H9 (cell line): ENCODE measurements at regions not wholly inside any gene's neighbourhood (a gene's known extent, or its start where the extent isn't known, plus 50 kb on each side); places are given as distances from the start of the nearest gene placed in this dataset.

ENCODE experiments used
- DNase-seq: peaks from one replicate; pipeline ENCODE4 v3.0.0-alpha.2; 2017
- H2AFZ ChIP-seq: one replicate; pipeline ENCODE4 v1.6.1; 2013; ENCODE audit warnings: mild to moderate bottlenecking, low read length, control low read depth, moderate library complexity
- H2AK5ac ChIP-seq: 2 replicates; pipeline ENCODE4 v1.6.1; 2013; ENCODE audit warnings: low read length, control low read depth, mixed read lengths; ENCODE audit not compliant: insufficient read length
- H2BK120ac ChIP-seq: one replicate; pipeline ENCODE4 v1.6.1; 2013; ENCODE audit warnings: low read depth, mild to moderate bottlenecking, low read length, control low read depth, inconsistent platforms; ENCODE audit not compliant: poor library complexity, severe bottlenecking
- H2BK12ac ChIP-seq: 2 replicates; pipeline ENCODE4 v1.6.1; 2013; ENCODE audit warnings: low read length, control low read depth, mixed read lengths, low read depth; ENCODE audit not compliant: insufficient read length
- H2BK15ac ChIP-seq: 2 replicates; pipeline ENCODE4 v1.6.1; 2013; ENCODE audit warnings: low read depth, low read length, control low read depth
- H2BK20ac ChIP-seq: one replicate; pipeline ENCODE4 v1.6.1; 2013; ENCODE audit warnings: low read depth, mild to moderate bottlenecking, low read length, control low read depth, inconsistent platforms; ENCODE audit not compliant: poor library complexity, severe bottlenecking
- H2BK5ac ChIP-seq: 2 replicates; pipeline ENCODE4 v1.6.1; 2013; ENCODE audit warnings: low read length, control low read depth, mixed read lengths; ENCODE audit not compliant: insufficient read length
- H3K14ac ChIP-seq: 2 replicates; pipeline ENCODE4 v1.6.1; 2013; ENCODE audit warnings: low read length, control low read depth; ENCODE audit not compliant: insufficient read depth
- H3K18ac ChIP-seq: 2 replicates; pipeline ENCODE4 v1.6.1; 2013; ENCODE audit warnings: low read depth, mild to moderate bottlenecking, mixed read lengths, low read length, control low read depth; ENCODE audit not compliant: insufficient read length
- H3K23ac ChIP-seq: 2 replicates; pipeline ENCODE4 v1.6.1; 2013; ENCODE audit warnings: low read length, control low read depth, mixed read lengths, low read depth; ENCODE audit not compliant: insufficient read length
- H3K23me2 ChIP-seq: 2 replicates; pipeline ENCODE4 v1.6.1; 2013; ENCODE audit warnings: low read depth, mild to moderate bottlenecking, mixed read lengths, low read length, control low read depth; ENCODE audit not compliant: insufficient read length, poor library complexity, severe bottlenecking
- H3K27ac ChIP-seq: 2 replicates; pipeline ENCODE4 v1.5.1; 2013; ENCODE audit warnings: low read length, control low read depth, mixed read lengths, low read depth; ENCODE audit not compliant: insufficient read length
- H3K27me3 ChIP-seq: 2 replicates; pipeline ENCODE4 v1.6.1; 2013; ENCODE audit warnings: low read length, control low read depth, inconsistent platforms; ENCODE audit not compliant: insufficient read depth
- H3K4ac ChIP-seq: 2 replicates; pipeline ENCODE4 v1.6.1; 2013; ENCODE audit warnings: low read depth, mild to moderate bottlenecking, control low read depth, inconsistent platforms, low read length, moderate library complexity
- H3K4me1 ChIP-seq: 2 replicates; pipeline ENCODE4 v1.6.1; 2013; ENCODE audit warnings: low read length, control low read depth, inconsistent platforms; ENCODE audit not compliant: insufficient read depth
- H3K4me2 ChIP-seq: 2 replicates; pipeline ENCODE4 v1.6.1; 2013; ENCODE audit warnings: low read length, control low read depth, mixed read lengths; ENCODE audit not compliant: insufficient read length, insufficient read depth
- H3K56ac ChIP-seq: 2 replicates; pipeline ENCODE4 v1.6.1; 2013; ENCODE audit warnings: low read depth, mild to moderate bottlenecking, mixed read lengths, low read length, control low read depth; ENCODE audit not compliant: insufficient read length
- H3K79me1 ChIP-seq: 2 replicates; pipeline ENCODE4 v1.6.1; 2013; ENCODE audit warnings: low read depth, mild to moderate bottlenecking, moderate library complexity, low read length, control low read depth, inconsistent platforms; ENCODE audit not compliant: insufficient read depth, poor library complexity, severe bottlenecking
- H3K79me2 ChIP-seq: 2 replicates; pipeline ENCODE4 v1.6.1; 2013; ENCODE audit warnings: low read length, control low read depth, inconsistent platforms; ENCODE audit not compliant: insufficient read depth
- H3K9ac ChIP-seq: 2 replicates; pipeline ENCODE4 v1.6.1; 2013; ENCODE audit warnings: low read length, control low read depth, mixed read lengths; ENCODE audit not compliant: insufficient read length; ENCODE audit errors: extremely low read depth
- H3K9me3 ChIP-seq: one replicate; pipeline ENCODE4 v1.6.1; 2013; ENCODE audit warnings: low read depth, low read length, inconsistent platforms; ENCODE audit not compliant: control insufficient read depth
- H3T11ph ChIP-seq: one replicate; pipeline ENCODE4 v1.6.1; 2013; ENCODE audit warnings: mild to moderate bottlenecking, low read length, control low read depth, inconsistent platforms
- H4K20me1 ChIP-seq: one replicate; pipeline ENCODE4 v1.6.1; 2013; ENCODE audit not compliant: control insufficient read depth, insufficient read length, insufficient read depth
- H4K5ac ChIP-seq: 2 replicates; pipeline ENCODE4 v1.6.1; 2013; ENCODE audit warnings: low read depth, mild to moderate bottlenecking, mixed read lengths, low read length, control low read depth; ENCODE audit not compliant: insufficient read length
- H4K8ac ChIP-seq: replicated peaks from 2 replicates; pipeline ENCODE4 v1.6.1; 2013; ENCODE audit warnings: low read length, control low read depth, mixed read lengths, low read depth; ENCODE audit not compliant: insufficient read length
- H4K91ac ChIP-seq: 2 replicates; pipeline ENCODE4 v1.6.1; 2013; ENCODE audit warnings: low read depth, mild to moderate bottlenecking, moderate library complexity, mixed read lengths, low read length, control low read depth; ENCODE audit not compliant: insufficient read length
- H3K27ac Mint-ChIP-seq, 3 experiments: 2 replicates in 2 of 3; 3 replicates in 1 of 3; pipeline ENCODE4 v1.8.0; 2020 to 2021; ENCODE audit warnings: mixed read lengths in 3 of 3, mild to moderate bottlenecking in 1 of 3, moderate library complexity in 1 of 3
- H3K27me3 Mint-ChIP-seq: 2 replicates; pipeline ENCODE4 v1.8.0; 2021; ENCODE audit warnings: low read depth, mild to moderate bottlenecking, moderate library complexity, mixed read lengths
- H3K36me3 Mint-ChIP-seq, 3 experiments: 2 replicates in 2 of 3; 3 replicates in 1 of 3; pipeline ENCODE4 v1.8.0; 2020 to 2021; ENCODE audit warnings: low read depth in 3 of 3, mixed read lengths in 3 of 3; ENCODE audit not compliant: insufficient read depth in 1 of 3
- H3K4me1 Mint-ChIP-seq, 2 experiments: 2 replicates each; pipeline ENCODE4 v1.8.0; 2020; ENCODE audit warnings: mixed read lengths in 2 of 2
- H3K4me3 Mint-ChIP-seq, 2 experiments: 2 replicates in 1 of 2; 3 replicates in 1 of 2; pipeline ENCODE4 v1.8.0; 2020 to 2021; ENCODE audit warnings: mild to moderate bottlenecking in 2 of 2, mixed read lengths in 2 of 2, moderate library complexity in 1 of 2
- H3K9me3 Mint-ChIP-seq, 2 experiments: 2 replicates in 1 of 2; 3 replicates in 1 of 2; pipeline ENCODE4 v1.8.0; 2020; ENCODE audit warnings: mild to moderate bottlenecking in 2 of 2, mixed read lengths in 2 of 2, moderate library complexity in 1 of 2
- WGBS: extraction: QIAGEN DNeasy Blood & Tissue Kit; methylation state at CpG from one replicate; pipeline ENCODE4 v1.1.7; 2013; ENCODE audit warnings: missing lambda C conversion rate, low lambda C conversion rate, mixed read lengths; ENCODE audit not compliant: insufficient read length; ENCODE audit errors: extremely low coverage; 5-methylcytosine and 5-hydroxymethylcytosine counted together
- TF ChIP-seq, protein P1 (sequence below): fragments of 200-600 bp; sonication (generic); conservative IDR thresholded peaks from 3 replicates; pipeline ENCODE4 v1.8.0; 2021; ENCODE audit warnings: antibody characterized with exemption, mild to moderate bottlenecking

DNA sequence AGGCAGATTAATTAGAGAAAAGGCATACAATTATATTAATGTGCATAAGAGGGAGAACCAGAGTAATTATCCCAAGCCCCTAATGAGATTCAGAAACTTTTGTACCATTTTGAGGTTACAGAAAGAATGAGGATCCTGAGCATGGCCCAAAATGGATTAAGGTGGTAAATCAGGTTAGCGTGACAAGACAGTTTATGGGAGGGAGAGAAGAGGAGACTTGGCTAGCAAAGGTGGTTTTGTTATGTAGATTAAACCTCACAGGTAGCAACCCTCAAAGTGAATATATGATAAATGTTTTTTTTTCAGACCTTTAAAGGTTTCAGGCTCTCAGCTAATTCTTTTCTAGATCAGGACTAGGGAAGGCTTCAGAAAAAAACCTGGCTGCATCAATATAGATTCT lies 781.8 kb downstream of the FAM133A start:
- no peak for DNase-seq
- no peaks in the 10 kb centered on the region for H3K9me3 ChIP-seq
- no peak overlapping the region for H2BK20ac ChIP-seq
- no peak overlapping the region for H4K91ac ChIP-seq
- H4K8ac ChIP-seq, result no peak overlapping the region
- no peak overlapping the region for H2AFZ ChIP-seq
- no peak overlapping the region for H3K9ac ChIP-seq
- H3K56ac ChIP-seq, result no peak overlapping the region
- no peak overlapping the region for H2BK120ac ChIP-seq
- WGBS, result no CpG with 5 or more reads among the region's 1 CpG
- no peak overlapping the region for H2BK15ac ChIP-seq
- H3K27me3 ChIP-seq, result no peaks in the 10 kb centered on the region
- peak overlapping the region; percentile 55 for H3K27ac ChIP-seq
- no peaks in the 10 kb centered on the region for H3K79me1 ChIP-seq
- Mint-ChIP-seq H3K4me3 (peak overlapping the region in 1 of 2 experiments; percentile 5; a peak in 2 of 5 replicates), H3K9me3 (peaks cover 3 to 5% of the 10 kb centered on the region in 2 experiments; a peak in 4 of 5 replicates), H3K4me1 (peaks cover 50 to 53% of the 10 kb centered on the region in 2 experiments), H3K27ac (peak overlapping the region; percentile 18 to 99 (median 93); a peak in 6 of 7 replicates), H3K36me3 (peaks cover 4 to 10% (median 6%) of the 10 kb centered on the region in 3 experiments), H3K27me3 (no peaks in the 10 kb centered on the region)
- peaks cover 6% of the 10 kb centered on the region; the same call in 1 of the 2 replicates for H3K4me1 ChIP-seq
- no peak overlapping the region for H3T11ph ChIP-seq
- H4K5ac ChIP-seq, result no peak overlapping the region
- TF ChIP-seq, protein P1, sequence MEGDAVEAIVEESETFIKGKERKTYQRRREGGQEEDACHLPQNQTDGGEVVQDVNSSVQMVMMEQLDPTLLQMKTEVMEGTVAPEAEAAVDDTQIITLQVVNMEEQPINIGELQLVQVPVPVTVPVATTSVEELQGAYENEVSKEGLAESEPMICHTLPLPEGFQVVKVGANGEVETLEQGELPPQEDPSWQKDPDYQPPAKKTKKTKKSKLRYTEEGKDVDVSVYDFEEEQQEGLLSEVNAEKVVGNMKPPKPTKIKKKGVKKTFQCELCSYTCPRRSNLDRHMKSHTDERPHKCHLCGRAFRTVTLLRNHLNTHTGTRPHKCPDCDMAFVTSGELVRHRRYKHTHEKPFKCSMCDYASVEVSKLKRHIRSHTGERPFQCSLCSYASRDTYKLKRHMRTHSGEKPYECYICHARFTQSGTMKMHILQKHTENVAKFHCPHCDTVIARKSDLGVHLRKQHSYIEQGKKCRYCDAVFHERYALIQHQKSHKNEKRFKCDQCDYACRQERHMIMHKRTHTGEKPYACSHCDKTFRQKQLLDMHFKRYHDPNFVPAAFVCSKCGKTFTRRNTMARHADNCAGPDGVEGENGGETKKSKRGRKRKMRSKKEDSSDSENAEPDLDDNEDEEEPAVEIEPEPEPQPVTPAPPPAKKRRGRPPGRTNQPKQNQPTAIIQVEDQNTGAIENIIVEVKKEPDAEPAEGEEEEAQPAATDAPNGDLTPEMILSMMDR, result no peak
- no peaks in the 10 kb centered on the region for H3K23me2 ChIP-seq
- H3K79me2 ChIP-seq, result no peaks in the 10 kb centered on the region
- H2BK12ac ChIP-seq, result no peak overlapping the region
- H4K20me1 ChIP-seq, result no peaks in the 10 kb centered on the region
- no peak overlapping the region for H3K18ac ChIP-seq
- H2AK5ac ChIP-seq, result no peak overlapping the region
- H3K4me2 ChIP-seq, result no peak overlapping the region
- no peak overlapping the region for H3K14ac ChIP-seq
- H3K23ac ChIP-seq, result no peak overlapping the region
- no peak overlapping the region for H3K4ac ChIP-seq
- no peak overlapping the region for H2BK5ac ChIP-seq
